Gastrocnemius medialis (tissue), 4 donors: ENCODE measurements at regions not wholly inside any gene's neighbourhood (a gene's known extent, or its start where the extent isn't known, plus 50 kb on each side); places are given as distances from the start of the nearest gene placed in this dataset.

ENCODE experiments used
- ATAC-seq, 2 donors: fragments of 150-250 bp; one replicate each; pipeline ENCODE4 v1.9.1; 2016
- DNase-seq, 2 donors: peaks; one replicate each; pipeline ENCODE4 v3.0.0-alpha.2; 2019
- H3K27ac ChIP-seq, 4 donors: fragments of 200-600 bp; sonication (generic); 1 replicate in 1 of 4; 2 replicates in 3 of 4; pipeline ENCODE4 v1.5.1; 2016 to 2018; ENCODE audit warnings: mild to moderate bottlenecking in 2 of 4, moderate library complexity in 1 of 4
- H3K27me3 ChIP-seq, 3 donors: fragments of 200-600 bp; sonication (generic) in 2 of 3; 1 replicate in 1 of 3; 2 replicates in 2 of 3; pipeline versions ENCODE4 v1.5.1 to v1.6.0; 2016 to 2019; ENCODE audit warnings: mild to moderate bottlenecking in 1 of 3, moderate library complexity in 1 of 3
- H3K36me3 ChIP-seq, 2 donors: fragments of 200-600 bp; sonication (generic) in 1 of 2; one replicate each; pipeline ENCODE4 v1.5.1; 2017 to 2018
- H3K4me1 ChIP-seq, 2 donors: fragments of 200-600 bp; sonication (generic) in 1 of 2; one replicate each; pipeline ENCODE4 v1.5.1; 2016 to 2017; ENCODE audit warnings: mild to moderate bottlenecking in 2 of 2
- H3K4me3 ChIP-seq, 4 donors: fragments of 200-600 bp; sonication (generic) in 3 of 4; 1 replicate in 1 of 4; 2 replicates in 3 of 4; pipeline ENCODE4 v1.5.1; 2016 to 2019; ENCODE audit warnings: mild to moderate bottlenecking in 2 of 4
- H3K9me3 ChIP-seq, 3 donors: fragments of 200-600 bp; sonication (generic) in 2 of 3; 1 replicate in 1 of 3; 2 replicates in 2 of 3; pipeline ENCODE4 v1.5.1; 2016 to 2019
- CTCF ChIP-seq, 5 experiments: fragments of 450-650 bp in 3 of 5; fragments of 200-600 bp in 2 of 5; sonication (generic) in 2 of 5; IDR thresholded peaks in 4 of 5; conservative IDR thresholded peaks in 1 of 5; 1 replicate in 4 of 5; 2 replicates in 1 of 5; pipeline ENCODE4 v1.5.1; 2016 to 2019; ENCODE audit warnings: antibody characterized with exemption in 5 of 5, mild to moderate bottlenecking in 3 of 5, moderate library complexity in 3 of 5
- POLR2A ChIP-seq, 2 donors: fragments of 450-650 bp; IDR thresholded peaks; one replicate each; pipeline ENCODE4 v1.6.1; 2017; ENCODE audit warnings: antibody characterized with exemption in 2 of 2, mild to moderate bottlenecking in 2 of 2, moderate library complexity in 2 of 2
- in situ Hi-C, 4 donors: fragments of 200-750 bp; cut with MboI; loops; one replicate each; pipeline versions ENCODE4 v1.15.0 to v1.8.0; 2017; ENCODE audit warnings: low sequenced_read_pairs in 4 of 4
- intact Hi-C: fragments of 100-400 bp; cut with DNase I; formaldehyde crosslinking; loops from one replicate; pipeline ENCODE4 v1.15.1; 2023; ENCODE audit warnings: low total_unique reads

DNA sequence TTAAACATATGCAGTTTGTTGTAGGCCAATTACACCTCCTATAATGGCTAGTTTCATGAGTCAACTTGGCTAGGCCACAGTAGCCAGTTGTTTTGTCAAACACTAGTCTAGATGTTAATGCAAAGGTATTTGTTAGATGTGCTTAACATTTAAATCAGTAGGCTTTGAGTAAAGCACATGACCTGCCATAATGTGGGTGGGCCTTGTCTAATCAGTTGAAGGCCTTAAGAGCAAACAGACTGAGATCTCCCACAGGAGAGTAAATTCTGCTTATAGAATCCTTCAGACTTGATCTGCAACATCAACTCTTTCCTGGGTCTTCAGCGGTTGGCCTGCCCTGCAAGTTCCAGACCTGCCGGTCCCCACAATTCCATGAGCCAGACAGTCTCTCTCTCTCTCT, 1345.9 kb downstream of the BRD1 start:
- Histone ChIP-seq H3K27ac (no peak overlapping the region), H3K4me3 (no peak overlapping the region), H3K9me3 (no peaks in the 10 kb centered on the region), H3K36me3 (no peaks in the 10 kb centered on the region), H3K27me3 (peaks cover 0 to 4% (median 0%) of the 10 kb centered on the region in 3 donors), H3K4me1 (no peaks in the 10 kb centered on the region)
- in situ Hi-C loops (no loop called here), intact Hi-C loops (no loop called here)
- no peak for TF ChIP-seq CTCF (IDR thresholded peaks at IDR 0.05 in 4 of 5, conservative IDR thresholded peaks at IDR 0.05 in 1 of 5)
- TF ChIP-seq POLR2A (IDR thresholded peaks at IDR 0.05) = no peak
- no peak for ATAC-seq
- no peak for DNase-seq

DNA sequence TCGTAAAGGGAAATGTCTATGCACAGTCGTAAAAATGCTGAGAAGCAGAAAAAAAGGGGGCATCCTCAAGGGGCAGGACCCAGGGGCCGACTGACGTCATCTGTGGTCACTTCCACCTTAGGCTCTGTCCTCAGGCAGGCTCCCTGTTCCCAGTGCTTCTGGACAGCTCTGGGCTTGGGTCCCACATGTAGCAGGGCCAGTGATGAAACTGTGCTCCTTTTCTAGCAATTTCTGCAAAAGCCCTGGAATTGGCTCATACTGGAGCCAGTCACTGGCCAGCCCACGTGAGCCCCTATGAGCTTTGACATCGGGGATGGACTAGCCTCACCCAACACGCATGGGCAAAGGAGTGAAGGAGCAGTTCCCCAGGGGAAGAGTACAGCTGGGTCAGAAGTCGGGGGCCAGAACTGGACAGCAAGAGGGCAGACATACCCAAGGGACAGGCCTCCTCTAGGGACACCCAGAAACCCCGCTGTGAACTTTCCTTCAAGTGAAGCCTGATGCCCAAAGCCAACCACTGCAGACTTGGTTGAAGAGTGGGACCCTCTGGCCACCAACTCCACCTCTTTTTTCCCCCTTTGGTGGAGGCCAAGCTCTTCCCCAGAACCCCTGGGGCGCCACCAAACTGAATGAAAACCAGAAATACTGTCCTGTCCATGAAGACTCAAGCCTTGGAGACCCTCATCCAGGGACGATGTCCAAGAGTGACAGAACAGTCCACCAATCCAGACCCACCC, 1349.0 kb downstream of the BRD1 start:
- H3K4me1 ChIP-seq = no peaks in the 10 kb centered on the region
- intact Hi-C loops (no loop called here), in situ Hi-C loops (no loop called here)
- H3K27me3 ChIP-seq = no peaks in the 10 kb centered on the region
- H3K27ac ChIP-seq = no peak overlapping the region
- H3K9me3 ChIP-seq = no peaks in the 10 kb centered on the region
- ATAC-seq (no peak), DNase-seq (no peak)
- no peaks in the 10 kb centered on the region for H3K36me3 ChIP-seq
- TF ChIP-seq POLR2A (IDR thresholded peaks at IDR 0.05) = no peak
- no peak for TF ChIP-seq CTCF (IDR thresholded peaks at IDR 0.05 in 4 of 5, conservative IDR thresholded peaks at IDR 0.05 in 1 of 5)
- H3K4me3 ChIP-seq = no peak overlapping the region

DNA sequence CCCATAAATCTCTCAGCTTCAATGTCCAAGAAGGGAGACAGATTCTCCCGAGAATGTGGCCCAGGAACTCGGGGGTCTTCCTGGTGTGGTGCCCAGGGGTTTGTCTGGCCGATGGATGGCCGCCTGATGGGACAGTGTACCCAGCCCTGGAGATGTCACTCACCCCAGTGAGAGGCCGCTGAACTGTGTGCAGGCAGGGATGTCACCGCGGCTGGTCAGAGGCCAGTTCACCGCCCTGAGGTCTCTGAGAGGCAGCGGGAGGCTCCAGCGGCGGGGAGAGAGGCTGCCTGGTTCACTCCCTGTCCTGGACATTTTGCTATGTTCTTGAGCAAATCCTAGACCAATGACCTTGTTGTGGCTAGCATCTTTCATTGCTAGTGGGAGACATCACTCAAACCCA, 1349.5 kb downstream of the BRD1 start:
- in situ Hi-C loops = no loop called here

GRCh38 chr22:48477031-48477721, 1350.5 kb downstream of the BRD1 start:
- DNase-seq (no peak), ATAC-seq (no peak)
- Histone ChIP-seq H3K4me3 (no peak overlapping the region), H3K9me3 (no peaks in the 10 kb centered on the region), H3K27ac (no peak overlapping the region), H3K27me3 (no peaks in the 10 kb centered on the region), H3K4me1 (no peaks in the 10 kb centered on the region), H3K36me3 (no peaks in the 10 kb centered on the region)
- TF ChIP-seq POLR2A (IDR thresholded peaks at IDR 0.05) = no peak
- TF ChIP-seq CTCF (IDR thresholded peaks at IDR 0.05 in 4 of 5, conservative IDR thresholded peaks at IDR 0.05 in 1 of 5) = no peak
- in situ Hi-C loops = no loop called here
- intact Hi-C loops = no loop called here

More for the DNA sequence above, 1349.5 kb downstream of the BRD1 start:
- no peaks in the 10 kb centered on the region for H3K27me3 ChIP-seq
- H3K4me3 ChIP-seq = no peak overlapping the region
- H3K36me3 ChIP-seq = no peaks in the 10 kb centered on the region
- DNase-seq (no peak), ATAC-seq (no peak)
- no peaks in the 10 kb centered on the region for H3K9me3 ChIP-seq
- TF ChIP-seq CTCF (IDR thresholded peaks at IDR 0.05 in 4 of 5, conservative IDR thresholded peaks at IDR 0.05 in 1 of 5) (no peak), POLR2A (IDR thresholded peaks at IDR 0.05) (no peak)
- no peaks in the 10 kb centered on the region for H3K4me1 ChIP-seq
- intact Hi-C loops = no loop called here
- no peak overlapping the region for H3K27ac ChIP-seq
